Upper lobe of left lung (tissue), 6 donors: ENCODE measurements at regions not wholly inside any gene's neighbourhood (a gene's known extent, or its start where the extent isn't known, plus 50 kb on each side); places are given as distances from the start of the nearest gene placed in this dataset.

Experiments used
- ATAC-seq, 2 donors: fragments of 200-7000 bp; cut with Tn5 transposase; one replicate each; pipeline ENCODE4 v1.9.1; 2022; ENCODE audit warnings: mild to moderate bottlenecking in 2 of 2, moderate library complexity in 2 of 2; ENCODE audit not compliant: low FRiP score in 2 of 2
- DNase-seq, 2 donors: peaks; one replicate each; pipeline ENCODE4 v3.0.0-alpha.2; 2019 to 2020
- H3K27ac ChIP-seq, 4 donors: fragments of 200-600 bp; sonication (generic); one replicate each; pipeline ENCODE4 v1.5.1; 2016 to 2019
- H3K27me3 ChIP-seq, 4 donors: fragments of 200-600 bp; sonication (generic); one replicate each; pipeline ENCODE4 v1.5.1; 2017 to 2019
- H3K36me3 ChIP-seq, 4 donors: fragments of 200-600 bp; sonication (generic); one replicate each; pipeline ENCODE4 v1.5.1; 2016 to 2019
- H3K4me1 ChIP-seq, 4 donors: fragments of 200-600 bp; sonication (generic); one replicate each; pipeline ENCODE4 v1.5.1; 2018 to 2019
- H3K4me3 ChIP-seq, 4 donors: fragments of 200-600 bp; sonication (generic); one replicate each; pipeline ENCODE4 v1.5.1; 2017 to 2019; ENCODE audit warnings: mild to moderate bottlenecking in 2 of 4, moderate library complexity in 1 of 4
- H3K9me3 ChIP-seq, 4 donors: fragments of 200-600 bp; sonication (generic); one replicate each; pipeline ENCODE4 v1.5.1; 2018 to 2019
- EP300 ChIP-seq, 4 donors: sonication (generic); formaldehyde crosslinking; IDR thresholded peaks; one replicate each; pipeline ENCODE4 v1.5.1; 2017; ENCODE audit warnings: antibody characterized with exemption in 4 of 4, control low read depth in 2 of 4
- POLR2A ChIP-seq, 4 donors: fragments of 450-650 bp; IDR thresholded peaks; one replicate each; pipeline ENCODE4 v1.5.1; 2016 to 2017; ENCODE audit warnings: antibody characterized with exemption in 4 of 4, mild to moderate bottlenecking in 2 of 4
- POLR2AphosphoS5 ChIP-seq, 2 donors: sonication (generic); formaldehyde crosslinking; IDR thresholded peaks; one replicate each; pipeline ENCODE4 v1.5.1; 2017; ENCODE audit warnings: antibody characterized with exemption in 2 of 2
- WGBS, 2 donors: methylation state at CpG; one replicate each; pipeline ENCODE4 v1.1.5; 2017 to 2018; 5-methylcytosine and 5-hydroxymethylcytosine counted together
- TF ChIP-seq, protein P1 (sequence below), 6 experiments: fragments of 450-650 bp in 4 of 6; fragments of 200-600 bp in 2 of 6; sonication (generic) in 2 of 6; IDR thresholded peaks; one replicate each; pipeline ENCODE4 v1.5.1; 2016 to 2019; ENCODE audit warnings: antibody characterized with exemption in 6 of 6
- donor health status: DM: no; HTN: no; CAD: no; lungs with moderate emphysema.
- donor health status: DM: no; HTN: yes; CAD: no; lungs with severe emphysema.

- H3K27me3 ChIP-seq, result no peaks in the 10 kb centered on the region
- no peaks in the 10 kb centered on the region for H3K4me1 ChIP-seq
- no peaks in the 10 kb centered on the region for H3K9me3 ChIP-seq
- WGBS, 2 donors, result 94 to 95% methylated on average over 1 of the region's 1 CpG
- ATAC-seq (no peak), DNase-seq (no peak)
- no peaks in the 10 kb centered on the region for H3K36me3 ChIP-seq
- TF ChIP-seq POLR2A (IDR thresholded peaks at IDR 0.05) (no peak), POLR2AphosphoS5 (IDR thresholded peaks at IDR 0.05) (no peak), EP300 (IDR thresholded peaks at IDR 0.05) (no peak)
- TF ChIP-seq, protein P1, sequence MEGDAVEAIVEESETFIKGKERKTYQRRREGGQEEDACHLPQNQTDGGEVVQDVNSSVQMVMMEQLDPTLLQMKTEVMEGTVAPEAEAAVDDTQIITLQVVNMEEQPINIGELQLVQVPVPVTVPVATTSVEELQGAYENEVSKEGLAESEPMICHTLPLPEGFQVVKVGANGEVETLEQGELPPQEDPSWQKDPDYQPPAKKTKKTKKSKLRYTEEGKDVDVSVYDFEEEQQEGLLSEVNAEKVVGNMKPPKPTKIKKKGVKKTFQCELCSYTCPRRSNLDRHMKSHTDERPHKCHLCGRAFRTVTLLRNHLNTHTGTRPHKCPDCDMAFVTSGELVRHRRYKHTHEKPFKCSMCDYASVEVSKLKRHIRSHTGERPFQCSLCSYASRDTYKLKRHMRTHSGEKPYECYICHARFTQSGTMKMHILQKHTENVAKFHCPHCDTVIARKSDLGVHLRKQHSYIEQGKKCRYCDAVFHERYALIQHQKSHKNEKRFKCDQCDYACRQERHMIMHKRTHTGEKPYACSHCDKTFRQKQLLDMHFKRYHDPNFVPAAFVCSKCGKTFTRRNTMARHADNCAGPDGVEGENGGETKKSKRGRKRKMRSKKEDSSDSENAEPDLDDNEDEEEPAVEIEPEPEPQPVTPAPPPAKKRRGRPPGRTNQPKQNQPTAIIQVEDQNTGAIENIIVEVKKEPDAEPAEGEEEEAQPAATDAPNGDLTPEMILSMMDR (IDR thresholded peaks at IDR 0.05), result no peak
- H3K27ac ChIP-seq, result no peak overlapping the region
- no peak overlapping the region for H3K4me3 ChIP-seq
Observed at GRCh38 chr2:219714681-219715400, 87.4 kb downstream of the SLC4A3 start.

GRCh38 chr2:219718066-219718465 is 90.6 kb downstream of the SLC4A3 start:
- Histone ChIP-seq H3K27me3 (no peaks in the 10 kb centered on the region), H3K4me1 (no peaks in the 10 kb centered on the region), H3K36me3 (no peaks in the 10 kb centered on the region), H3K4me3 (no peak overlapping the region), H3K27ac (no peak overlapping the region), H3K9me3 (no peaks in the 10 kb centered on the region)
- ATAC-seq, result peak in 1 of 2 donors; percentile 24
- TF ChIP-seq POLR2A (IDR thresholded peaks at IDR 0.05), result no peak
- TF ChIP-seq, protein P1 (IDR thresholded peaks at IDR 0.05), result no peak
- TF ChIP-seq EP300 (IDR thresholded peaks at IDR 0.05), result no peak
- TF ChIP-seq POLR2AphosphoS5 (IDR thresholded peaks at IDR 0.05), result no peak
- DNase-seq, result no peak
- WGBS, 2 donors, result 55 to 56% methylated on average over 3 of the region's 3 CpGs

GRCh38 chr2:219719521-219719920 is 92.1 kb downstream of the SLC4A3 start:
- Histone ChIP-seq H3K27me3 (no peaks in the 10 kb centered on the region), H3K4me3 (no peak overlapping the region), H3K36me3 (no peaks in the 10 kb centered on the region), H3K27ac (no peak overlapping the region), H3K4me1 (no peaks in the 10 kb centered on the region), H3K9me3 (no peaks in the 10 kb centered on the region)
- 59 to 72% methylated on average over 4 of the region's 4 CpGs for WGBS, 2 donors
- DNase-seq (no peak), ATAC-seq (no peak)
- TF ChIP-seq POLR2A (IDR thresholded peaks at IDR 0.05) (no peak), EP300 (IDR thresholded peaks at IDR 0.05) (no peak), POLR2AphosphoS5 (IDR thresholded peaks at IDR 0.05) (no peak)
- TF ChIP-seq, protein P1 (IDR thresholded peaks at IDR 0.05), result no peak

DNA sequence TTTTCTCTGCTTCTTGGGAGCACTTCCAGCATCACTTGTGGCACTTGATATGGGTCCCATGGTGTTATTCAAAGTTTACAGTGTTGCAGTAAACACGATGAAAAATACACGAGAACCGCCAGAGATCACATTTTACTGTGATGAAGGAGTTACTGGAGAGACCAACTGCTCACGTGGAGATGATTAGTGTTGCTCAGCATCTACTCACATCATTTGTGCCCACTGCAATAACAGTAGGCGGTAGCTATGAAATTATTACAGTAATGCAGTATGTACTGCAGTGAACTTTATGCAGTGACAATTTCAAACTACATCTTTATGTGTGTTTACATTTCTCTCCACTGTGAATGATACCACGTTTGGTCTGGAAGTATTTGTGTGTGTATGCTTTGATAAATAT is 93.5 kb downstream of the SLC4A3 start:
- DNase-seq (no peak), ATAC-seq (no peak)
- Histone ChIP-seq H3K4me1 (no peaks in the 10 kb centered on the region), H3K27ac (no peak overlapping the region), H3K4me3 (no peak overlapping the region), H3K36me3 (no peaks in the 10 kb centered on the region), H3K27me3 (no peaks in the 10 kb centered on the region), H3K9me3 (no peaks in the 10 kb centered on the region)
- WGBS, 2 donors, result 73 to 74% methylated on average over 6 of the region's 6 CpGs
- TF ChIP-seq POLR2AphosphoS5 (IDR thresholded peaks at IDR 0.05) (no peak), EP300 (IDR thresholded peaks at IDR 0.05) (no peak), POLR2A (IDR thresholded peaks at IDR 0.05) (no peak)
- TF ChIP-seq, protein P1 (IDR thresholded peaks at IDR 0.05), result no peak
